GM12891 (cell line): ENCODE measurements at regions not wholly inside any gene's neighbourhood (a gene's known extent, or its start where the extent isn't known, plus 50 kb on each side); places are given as distances from the start of the nearest gene placed in this dataset.

Source experiments
- DNase-seq: peaks from one replicate; pipeline ENCODE4 v3.0.0; 2011; ENCODE audit warnings: low spot score; ENCODE audit not compliant: insufficient read length
- FAIRE-seq: peaks from 2 replicates; lab custom pipeline; 2011; peaks lifted over from hg19 to GRCh38; lab: Jason Lieb, UNC
- PAX5 ChIP-seq: IDR thresholded peaks from 2 replicates; pipeline ENCODE4 v1.6.1; 2011; ENCODE audit warnings: low read length, moderate library complexity, mild to moderate bottlenecking; ENCODE audit not compliant: insufficient read depth, severe bottlenecking
- POLR2A ChIP-seq: IDR thresholded peaks from 2 replicates; pipeline ENCODE4 v1.6.1; 2011; ENCODE audit warnings: low read depth, low read length, control low read depth
- POLR2AphosphoS5 ChIP-seq: IDR thresholded peaks from 2 replicates; pipeline ENCODE4 v1.6.1; 2011; ENCODE audit warnings: low read depth, low read length, control low read depth
- POU2F2 ChIP-seq: IDR thresholded peaks from 2 replicates; pipeline ENCODE4 v1.6.1; 2011; ENCODE audit warnings: low read depth, mild to moderate bottlenecking, control low read depth, low read length, moderate library complexity
- SPI1 ChIP-seq: IDR thresholded peaks from 2 replicates; pipeline ENCODE4 v1.6.1; 2011; ENCODE audit warnings: low read depth, low read length, control low read depth
- TAF1 ChIP-seq: IDR thresholded peaks from 2 replicates; pipeline ENCODE4 v1.6.1; 2011; ENCODE audit warnings: low read depth, low read length, control low read depth

GRCh38 chr13:73596382-73596781, 537.6 kb downstream of the KLF5 start:
- FAIRE-seq (no peak), DNase-seq (no peak)
- TF ChIP-seq PAX5 (no peak), POLR2AphosphoS5 (no peak), SPI1 (no peak), TAF1 (no peak), POU2F2 (no peak)

- DNase-seq (no peak), FAIRE-seq (no peak)
- no peak for TF ChIP-seq SPI1
- no peak for TF ChIP-seq PAX5
- TF ChIP-seq POLR2A = no peak
- TF ChIP-seq POU2F2 = no peak
- no peak for TF ChIP-seq TAF1
- no peak for TF ChIP-seq POLR2AphosphoS5
Observed at GRCh38 chr13:73593199-73593765, 534.5 kb downstream of the KLF5 start.

- no peak for TF ChIP-seq TAF1
- no peak for TF ChIP-seq POLR2A
- TF ChIP-seq SPI1 = no peak
- TF ChIP-seq PAX5 = no peak
- TF ChIP-seq POU2F2 = no peak
- no peak for TF ChIP-seq POLR2AphosphoS5
- DNase-seq (no peak), FAIRE-seq (no peak)
Observed at GRCh38 chr13:73591861-73592260, 533.1 kb downstream of the KLF5 start.

DNA sequence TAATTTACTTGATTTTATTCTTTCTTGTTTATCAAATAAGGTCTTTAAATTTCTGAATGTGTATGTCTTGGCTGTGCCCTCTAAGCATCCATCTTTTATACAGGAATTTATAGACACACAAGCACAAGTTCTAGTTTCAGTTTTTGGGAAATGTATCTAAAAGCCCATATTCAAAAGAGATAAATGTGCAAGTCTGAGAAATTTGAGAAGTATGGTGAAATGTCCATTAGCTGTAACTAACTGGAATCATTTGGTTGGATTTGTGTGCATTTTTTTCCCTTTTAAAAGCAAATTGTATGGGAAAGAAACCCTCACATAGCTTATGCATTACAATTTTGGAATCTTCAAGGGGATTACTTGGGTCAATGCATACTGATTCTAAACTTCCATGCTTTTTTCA, 532.0 kb downstream of the KLF5 start:
- DNase-seq (no peak), FAIRE-seq (no peak)
- no peak for TF ChIP-seq SPI1
- no peak for TF ChIP-seq POLR2AphosphoS5
- no peak for TF ChIP-seq TAF1

DNA sequence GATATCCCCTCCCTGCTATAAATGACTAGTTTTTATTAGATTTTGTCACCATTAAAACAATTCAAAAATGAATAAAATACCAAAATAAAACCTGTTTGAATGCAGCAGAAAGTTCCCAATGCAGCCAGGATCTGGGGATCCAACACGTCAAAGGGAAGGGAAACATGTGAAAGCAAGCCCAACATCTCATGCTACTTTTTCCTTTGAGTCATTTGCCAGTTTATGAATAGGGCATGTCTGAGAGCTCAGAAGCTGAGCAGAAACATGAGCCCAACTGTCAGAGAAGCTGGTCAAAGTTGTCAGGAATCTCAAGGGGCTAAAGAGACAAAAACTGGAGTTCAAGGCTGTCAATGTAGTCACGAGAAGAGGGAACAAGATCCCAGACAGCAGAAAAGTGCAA, 526.4 kb downstream of the KLF5 start:
- FAIRE-seq = no peak
- TF ChIP-seq POLR2A (no peak), TAF1 (no peak), PAX5 (no peak), POU2F2 (no peak), SPI1 (no peak), POLR2AphosphoS5 (no peak)
- DNase-seq = no peak

GRCh38 chr13:73583331-73583730, 524.5 kb downstream of the KLF5 start:
- DNase-seq (no peak), FAIRE-seq (no peak)
- no peak for TF ChIP-seq POLR2AphosphoS5
- TF ChIP-seq POU2F2 = no peak
- no peak for TF ChIP-seq PAX5
- TF ChIP-seq TAF1 = no peak
- TF ChIP-seq POLR2A = no peak
- no peak for TF ChIP-seq SPI1

GRCh38 chr13:73580513-73581267, 521.9 kb downstream of the KLF5 start:
- TF ChIP-seq POU2F2 (no peak), POLR2A (no peak), PAX5 (no peak)
- no peak for FAIRE-seq
- no peak for DNase-seq

GRCh38 chr13:73579574-73580274, 520.9 kb downstream of the KLF5 start:
- no peak for TF ChIP-seq POU2F2
- TF ChIP-seq POLR2A = no peak
- no peak for TF ChIP-seq TAF1
- TF ChIP-seq POLR2AphosphoS5 = no peak
- TF ChIP-seq SPI1 = no peak
- TF ChIP-seq PAX5 = no peak
- no peak for FAIRE-seq
- DNase-seq = no peak

- TF ChIP-seq TAF1 = no peak
- no peak for TF ChIP-seq POLR2A
- TF ChIP-seq POU2F2 = no peak
- TF ChIP-seq PAX5 = no peak
- no peak for TF ChIP-seq SPI1
- TF ChIP-seq POLR2AphosphoS5 = no peak
- DNase-seq (no peak), FAIRE-seq (no peak)
Observed at GRCh38 chr13:73578251-73578875, 519.6 kb downstream of the KLF5 start.

- FAIRE-seq = no peak
- no peak for DNase-seq
- TF ChIP-seq SPI1 = no peak
- TF ChIP-seq TAF1 = no peak
- TF ChIP-seq PAX5 = no peak
- TF ChIP-seq POLR2AphosphoS5 = no peak
- TF ChIP-seq POLR2A = no peak
- no peak for TF ChIP-seq POU2F2
Observed at GRCh38 chr13:73576291-73576690, 517.5 kb downstream of the KLF5 start.
